A549 (cell line): ENCODE measurements at regions not wholly inside any gene's neighbourhood (a gene's known extent, or its start where the extent isn't known, plus 50 kb on each side); places are given as distances from the start of the nearest gene placed in this dataset.

Source experiments
- BHLHE40 ChIP-seq: IDR thresholded peaks from 2 replicates; pipeline ENCODE4 v1.6.1; 2012; ENCODE audit warnings: low read depth, low read length, inconsistent platforms
- CBX8 ChIP-seq: fragments of 200-600 bp; sonication (generic); IDR thresholded peaks from 2 replicates; pipeline ENCODE4 v1.6.1; 2016
- CEBPB ChIP-seq, 2 experiments: fragments of >200 bp in 1 of 2; sonication (Bioruptor Twin) in 1 of 2; formaldehyde crosslinking in 1 of 2; IDR thresholded peaks; 2 replicates each; pipeline ENCODE4 v1.6.1; 2012 to 2016
- ELK1 ChIP-seq: fragments of 150-350 bp; IDR thresholded peaks from 2 replicates; pipeline ENCODE4 v1.6.1; 2014; ENCODE audit warnings: low read depth, mild to moderate bottlenecking, low read length
- EP300 ChIP-seq, 2 experiments: fragments of >200 bp; sonication (Bioruptor Twin); formaldehyde crosslinking; IDR thresholded peaks; 2 replicates in 1 of 2; 3 replicates in 1 of 2; pipeline ENCODE4 v1.6.1; 2016 to 2017
- ESRRA ChIP-seq: fragments of 150-350 bp; IDR thresholded peaks from 2 replicates; pipeline ENCODE4 v1.6.1; 2014; ENCODE audit warnings: mild to moderate bottlenecking, low read length, borderline replicate concordance
- HDAC2 ChIP-seq: fragments of 200-600 bp; sonication (generic); IDR thresholded peaks from 2 replicates; pipeline ENCODE4 v1.6.1; 2016
- POLR2A ChIP-seq: IDR thresholded peaks from 2 replicates; pipeline ENCODE4 v1.6.1; 2012; ENCODE audit warnings: mild to moderate bottlenecking, low read length
- SMC3 ChIP-seq: fragments of >200 bp; sonication (Bioruptor Twin); formaldehyde crosslinking; IDR thresholded peaks from 3 replicates; pipeline ENCODE4 v1.6.1; 2018; ENCODE audit warnings: inconsistent platforms
- TF ChIP-seq, protein P1 (sequence below): fragments of >200 bp; sonication (Bioruptor Twin); formaldehyde crosslinking; IDR thresholded peaks from 3 replicates; pipeline ENCODE4 v1.5.1; 2016
- TF ChIP-seq, protein P2 (sequence below): IDR thresholded peaks from 2 replicates; pipeline ENCODE4 v1.6.1; 2012; ENCODE audit warnings: low read depth, borderline replicate concordance

DNA sequence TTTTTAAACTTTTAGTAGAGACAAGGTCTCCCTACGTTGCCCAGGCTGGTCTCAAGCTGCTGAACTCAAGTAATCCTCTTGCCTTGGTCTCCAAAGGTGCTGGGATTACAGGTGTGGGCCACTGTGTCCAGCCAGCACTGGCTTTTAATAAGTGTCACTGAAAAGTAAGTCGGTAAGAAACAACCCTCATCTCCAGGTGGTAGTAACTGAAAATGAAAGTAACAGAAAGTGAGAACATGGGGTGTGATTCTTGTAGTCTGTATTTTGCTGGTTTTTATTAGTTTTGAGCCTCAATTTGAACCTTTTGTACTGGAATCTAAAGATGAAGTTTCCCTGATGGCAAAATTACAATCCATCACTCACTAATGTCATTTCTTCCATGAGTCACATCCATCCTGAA, 238.1 kb upstream of the AGA start:
- TF ChIP-seq EP300 (IDR thresholded peaks at IDR 0.05) (no peak), CEBPB (IDR thresholded peaks at IDR 0.05) (no peak), ELK1 (no peak), POLR2A (no peak), BHLHE40 (no peak), ESRRA (no peak), HDAC2 (no peak), SMC3 (no peak), CBX8 (no peak)
- TF ChIP-seq, protein P1, sequence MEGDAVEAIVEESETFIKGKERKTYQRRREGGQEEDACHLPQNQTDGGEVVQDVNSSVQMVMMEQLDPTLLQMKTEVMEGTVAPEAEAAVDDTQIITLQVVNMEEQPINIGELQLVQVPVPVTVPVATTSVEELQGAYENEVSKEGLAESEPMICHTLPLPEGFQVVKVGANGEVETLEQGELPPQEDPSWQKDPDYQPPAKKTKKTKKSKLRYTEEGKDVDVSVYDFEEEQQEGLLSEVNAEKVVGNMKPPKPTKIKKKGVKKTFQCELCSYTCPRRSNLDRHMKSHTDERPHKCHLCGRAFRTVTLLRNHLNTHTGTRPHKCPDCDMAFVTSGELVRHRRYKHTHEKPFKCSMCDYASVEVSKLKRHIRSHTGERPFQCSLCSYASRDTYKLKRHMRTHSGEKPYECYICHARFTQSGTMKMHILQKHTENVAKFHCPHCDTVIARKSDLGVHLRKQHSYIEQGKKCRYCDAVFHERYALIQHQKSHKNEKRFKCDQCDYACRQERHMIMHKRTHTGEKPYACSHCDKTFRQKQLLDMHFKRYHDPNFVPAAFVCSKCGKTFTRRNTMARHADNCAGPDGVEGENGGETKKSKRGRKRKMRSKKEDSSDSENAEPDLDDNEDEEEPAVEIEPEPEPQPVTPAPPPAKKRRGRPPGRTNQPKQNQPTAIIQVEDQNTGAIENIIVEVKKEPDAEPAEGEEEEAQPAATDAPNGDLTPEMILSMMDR, result no peak
- TF ChIP-seq, protein P2, sequence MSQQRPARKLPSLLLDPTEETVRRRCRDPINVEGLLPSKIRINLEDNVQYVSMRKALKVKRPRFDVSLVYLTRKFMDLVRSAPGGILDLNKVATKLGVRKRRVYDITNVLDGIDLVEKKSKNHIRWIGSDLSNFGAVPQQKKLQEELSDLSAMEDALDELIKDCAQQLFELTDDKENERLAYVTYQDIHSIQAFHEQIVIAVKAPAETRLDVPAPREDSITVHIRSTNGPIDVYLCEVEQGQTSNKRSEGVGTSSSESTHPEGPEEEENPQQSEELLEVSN, result no peak
